ENCODE measurements at regions not wholly inside any gene's neighbourhood (a gene's known extent, or its start where the extent isn't known, plus 50 kb on each side); places are given as distances from the start of the nearest gene placed in this dataset.
"Not testable (repeated sequence)": the region's sequence is repeated elsewhere in the genome, so short reads cannot be mapped to it uniquely, and the experiment has no call there.

DNA sequence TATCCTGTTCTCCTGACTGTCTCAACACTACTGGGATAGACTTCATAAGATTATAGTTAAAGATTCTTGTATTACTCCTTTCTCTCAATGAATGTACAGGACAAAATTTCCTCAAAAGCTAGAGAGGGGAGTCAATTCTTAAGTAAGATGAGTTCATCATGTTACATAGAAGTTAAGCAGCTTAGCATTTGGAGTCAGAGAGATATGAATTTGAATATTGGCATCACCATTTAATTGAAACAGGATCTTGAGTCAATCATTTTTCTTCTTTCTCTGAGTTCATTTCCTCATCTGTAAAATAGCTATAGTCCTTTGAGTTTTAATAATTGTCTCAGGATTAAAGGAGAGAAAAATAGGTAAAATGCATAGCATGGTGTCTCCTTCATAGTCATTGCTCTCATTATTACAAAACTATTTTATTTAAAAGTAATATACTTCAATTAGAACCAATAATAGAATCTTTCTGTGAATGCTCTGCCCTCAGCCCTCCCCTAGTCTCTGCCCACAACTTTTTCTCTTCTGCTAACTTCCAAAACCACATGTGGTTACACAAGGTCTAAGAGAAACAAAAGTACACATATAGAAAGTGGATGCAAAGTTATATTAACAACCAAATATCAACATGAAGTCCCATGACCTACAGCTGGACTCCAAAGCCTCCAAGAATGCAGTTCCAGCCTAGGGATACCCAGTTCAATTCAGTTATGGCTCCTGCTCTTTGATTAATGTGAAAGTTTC lies 265.6 kb downstream of the TLE1 start:
- H3K4me1 Mint-ChIP-seq, result no peaks in the 10 kb centered on the region
- no peaks in the 10 kb centered on the region for H3K4me1 ChIP-seq
- peaks cover 8% of the 10 kb centered on the region for H3K9me3 ChIP-seq (ENCODE audit: low read depth)
- H4K20me1 ChIP-seq (ENCODE audit: low read depth), result no peaks in the 10 kb centered on the region
- H3K4me3 ChIP-seq, result no peak overlapping the region
- H3K36me3 ChIP-seq, result no peaks in the 10 kb centered on the region
- peaks cover 2% of the 10 kb centered on the region for H3K27me3 Mint-ChIP-seq (ENCODE audit: insufficient read depth, low read depth)
- no peak for TF ChIP-seq EZH2 (IDR thresholded peaks at IDR 0.05)
- TF ChIP-seq EZH2phosphoT487 (IDR thresholded peaks at IDR 0.05), result no peak
- TF ChIP-seq CTCF (IDR thresholded peaks at IDR 0.05), result no peak
- H3K4me3 Mint-ChIP-seq, result no peak overlapping the region
- no peak overlapping the region for H3K27ac Mint-ChIP-seq
- no peaks in the 10 kb centered on the region for H3K79me2 ChIP-seq (ENCODE audit: low read depth)
- H3K9ac ChIP-seq, result no peak overlapping the region
- H3F3A ChIP-seq (ENCODE audit: low read depth), result peaks cover 5% of the 10 kb centered on the region
- H3K4me2 ChIP-seq, result no peak overlapping the region
- no peak overlapping the region for H3K27ac ChIP-seq
- no peak for DNase-seq (ENCODE audit: low spot score)
- H3K9me3 Mint-ChIP-seq, result peaks cover 34% of the 10 kb centered on the region
- H2AFZ ChIP-seq (replicated peaks), result no peak overlapping the region
- no peaks in the 10 kb centered on the region for H3K36me3 Mint-ChIP-seq
- H3K27me3 ChIP-seq, result no peaks in the 10 kb centered on the region

DNA sequence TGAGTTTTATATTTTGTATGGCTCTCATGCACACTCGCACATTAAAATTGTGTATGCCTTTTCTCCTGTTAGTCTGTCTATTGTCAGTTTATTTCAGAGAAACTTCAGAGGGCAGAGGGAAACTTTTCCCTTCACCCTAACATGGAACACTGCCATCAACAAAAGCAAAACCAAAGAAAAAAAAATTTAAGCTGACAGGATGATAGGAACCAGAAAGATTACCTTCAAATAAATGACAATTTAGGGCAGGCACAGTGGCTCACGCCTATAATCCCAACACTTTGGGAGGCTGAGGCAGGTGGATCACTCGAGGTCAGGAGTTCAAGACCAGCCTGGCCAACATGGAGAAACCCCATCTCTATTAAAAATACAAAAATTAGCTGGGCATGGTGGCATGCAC lies 268.3 kb downstream of the TLE1 start:
- H3K27me3 ChIP-seq; H3K9ac ChIP-seq; DNase-seq (ENCODE audit: low spot score); H2AFZ ChIP-seq (replicated peaks); H3K36me3 Mint-ChIP-seq; H3F3A ChIP-seq (ENCODE audit: low read depth); H3K4me3 Mint-ChIP-seq; H4K20me1 ChIP-seq (ENCODE audit: low read depth); H3K4me1 Mint-ChIP-seq; H3K4me2 ChIP-seq; H3K27ac ChIP-seq; H3K27ac Mint-ChIP-seq; H3K36me3 ChIP-seq; H3K79me2 ChIP-seq (ENCODE audit: low read depth); H3K4me3 ChIP-seq; H3K4me1 ChIP-seq; H3K9me3 ChIP-seq (ENCODE audit: low read depth); H3K27me3 Mint-ChIP-seq (ENCODE audit: insufficient read depth, low read depth): not testable (repeated sequence)
- peaks cover 27% of the 10 kb centered on the region for H3K9me3 Mint-ChIP-seq

GRCh38 chr9:81420024-81420423 lies 269.3 kb downstream of the TLE1 start:
- Histone ChIP-seq H2AFZ (replicated peaks) (no peak overlapping the region), H3K4me3 (no peak overlapping the region), H3K9me3 (ENCODE audit: low read depth) (no peaks in the 10 kb centered on the region), H3K4me2 (no peak overlapping the region), H3F3A (ENCODE audit: low read depth) (no peaks in the 10 kb centered on the region), H4K20me1 (ENCODE audit: low read depth) (no peaks in the 10 kb centered on the region), H3K36me3 (no peaks in the 10 kb centered on the region), H3K79me2 (ENCODE audit: low read depth) (no peaks in the 10 kb centered on the region), H3K27ac (no peak overlapping the region), H3K9ac (no peak overlapping the region), H3K27me3 (no peaks in the 10 kb centered on the region), H3K4me1 (no peaks in the 10 kb centered on the region)
- no peaks in the 10 kb centered on the region for H3K4me1 Mint-ChIP-seq
- no peak for TF ChIP-seq CTCF (IDR thresholded peaks at IDR 0.05)
- TF ChIP-seq EZH2 (IDR thresholded peaks at IDR 0.05), result no peak
- no peak for TF ChIP-seq EZH2phosphoT487 (IDR thresholded peaks at IDR 0.05)
- H3K27ac Mint-ChIP-seq, result no peak overlapping the region
- peaks cover 19% of the 10 kb centered on the region for H3K9me3 Mint-ChIP-seq
- H3K4me3 Mint-ChIP-seq, result no peak overlapping the region
- DNase-seq (ENCODE audit: low spot score), result no peak
- peaks cover 2% of the 10 kb centered on the region for H3K27me3 Mint-ChIP-seq (ENCODE audit: insufficient read depth, low read depth)
- H3K36me3 Mint-ChIP-seq, result no peaks in the 10 kb centered on the region

DNA sequence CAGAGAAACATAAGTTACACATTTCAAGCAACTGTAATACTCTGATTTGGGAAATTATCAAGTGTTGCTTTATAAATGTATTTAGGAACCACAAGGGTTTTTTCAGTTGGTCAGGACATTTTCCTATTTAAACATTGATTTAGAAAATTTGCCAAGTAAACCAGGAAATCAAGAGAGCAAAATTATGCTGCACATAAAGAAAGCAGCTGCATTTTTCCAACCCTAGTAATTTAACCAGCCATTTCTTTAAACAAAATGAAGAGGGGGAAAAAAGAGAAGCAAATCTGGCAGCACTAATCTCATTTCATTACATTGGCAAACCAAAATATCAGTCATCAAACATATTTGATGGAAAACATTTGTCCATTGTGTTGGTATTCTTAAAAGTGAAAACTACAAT lies 271.4 kb downstream of the TLE1 start:
- H3K4me1 Mint-ChIP-seq, result no peaks in the 10 kb centered on the region
- Histone ChIP-seq H3K36me3 (no peaks in the 10 kb centered on the region), H3K27ac (no peak overlapping the region), H3K4me2 (no peak overlapping the region), H3K9me3 (ENCODE audit: low read depth) (no peaks in the 10 kb centered on the region), H2AFZ (replicated peaks) (no peak overlapping the region), H3F3A (ENCODE audit: low read depth) (no peaks in the 10 kb centered on the region), H3K79me2 (ENCODE audit: low read depth) (no peaks in the 10 kb centered on the region), H4K20me1 (ENCODE audit: low read depth) (no peaks in the 10 kb centered on the region), H3K27me3 (no peaks in the 10 kb centered on the region), H3K9ac (no peak overlapping the region), H3K4me3 (no peak overlapping the region), H3K4me1 (no peaks in the 10 kb centered on the region)
- DNase-seq (ENCODE audit: low spot score), result no peak
- H3K27ac Mint-ChIP-seq, result no peak overlapping the region
- no peak overlapping the region for H3K4me3 Mint-ChIP-seq
- peaks cover 18% of the 10 kb centered on the region for H3K9me3 Mint-ChIP-seq
- no peaks in the 10 kb centered on the region for H3K36me3 Mint-ChIP-seq
- no peak for TF ChIP-seq EZH2phosphoT487 (IDR thresholded peaks at IDR 0.05)
- peaks cover 2% of the 10 kb centered on the region for H3K27me3 Mint-ChIP-seq (ENCODE audit: insufficient read depth, low read depth)

All from neural progenitor cell (in vitro differentiated cells).